ENCODE measurements at regions not wholly inside any gene's neighbourhood (a gene's known extent, or its start where the extent isn't known, plus 50 kb on each side); places are given as distances from the start of the nearest gene placed in this dataset.
"Not testable (repeated sequence)": the region's sequence is repeated elsewhere in the genome, so short reads cannot be mapped to it uniquely, and the experiment has no call there.

- no peak overlapping the region for H3K4me3 ChIP-seq (ENCODE audit: low read depth, low read length)
- TF ChIP-seq CTCF (IDR thresholded peaks at IDR 0.05; ENCODE audit: borderline replicate concordance, insufficient read depth, low read depth, low read length): no peak
These were observed 717.8 kb downstream of the CDH18 start for GRCh38 chr5:19270153-19270552.

GRCh38 chr5:19274578-19274977, 713.4 kb downstream of the CDH18 start:
- H3K4me3 ChIP-seq (ENCODE audit: low read depth, low read length): no peak overlapping the region
- no peak for TF ChIP-seq CTCF (IDR thresholded peaks at IDR 0.05; ENCODE audit: borderline replicate concordance, insufficient read depth, low read depth, low read length)

GRCh38 chr5:19285286-19285685, 702.7 kb downstream of the CDH18 start:
- TF ChIP-seq CTCF (IDR thresholded peaks at IDR 0.05; ENCODE audit: borderline replicate concordance, insufficient read depth, low read depth, low read length): no peak
- no peak overlapping the region for H3K4me3 ChIP-seq (ENCODE audit: low read depth, low read length)

- H3K4me3 ChIP-seq (ENCODE audit: low read depth, low read length): not testable (repeated sequence)
These were observed 700.3 kb downstream of the CDH18 start for GRCh38 chr5:19287548-19288277.

GRCh38 chr5:19288311-19288710, 699.7 kb downstream of the CDH18 start:
- not testable (repeated sequence) for H3K4me3 ChIP-seq (ENCODE audit: low read depth, low read length)

- TF ChIP-seq CTCF (IDR thresholded peaks at IDR 0.05; ENCODE audit: borderline replicate concordance, insufficient read depth, low read depth, low read length): no peak
- no peak overlapping the region for H3K4me3 ChIP-seq (ENCODE audit: low read depth, low read length)
These were observed 690.1 kb downstream of the CDH18 start for GRCh38 chr5:19297934-19298333.

GRCh38 chr5:19301271-19301670, 686.7 kb downstream of the CDH18 start:
- TF ChIP-seq CTCF (IDR thresholded peaks at IDR 0.05; ENCODE audit: borderline replicate concordance, insufficient read depth, low read depth, low read length): no peak

GRCh38 chr5:19314840-19315239, 673.2 kb downstream of the CDH18 start:
- no peak for TF ChIP-seq CTCF (IDR thresholded peaks at IDR 0.05; ENCODE audit: borderline replicate concordance, insufficient read depth, low read depth, low read length)
- no peak overlapping the region for H3K4me3 ChIP-seq (ENCODE audit: low read depth, low read length)

More at GRCh38 chr5:19301271-19301670, 686.7 kb downstream of the CDH18 start:
- no peak overlapping the region for H3K4me3 ChIP-seq (ENCODE audit: low read depth, low read length)

All from GM12875 (cell line).